GM13977 (cell line): ENCODE measurements at regions not wholly inside any gene's neighbourhood (a gene's known extent, or its start where the extent isn't known, plus 50 kb on each side); places are given as distances from the start of the nearest gene placed in this dataset.
"Not testable (repeated sequence)": the region's sequence is repeated elsewhere in the genome, so short reads cannot be mapped to it uniquely, and the experiment has no call there.

Source experiments
- DNase-seq: peaks from one replicate; pipeline ENCODE4 v3.0.0; 2012; ENCODE audit warnings: low spot score
- in situ Hi-C: fragments of 300-500 bp; cut with MboI; formaldehyde crosslinking; loops from one replicate; pipeline ENCODE4 v1.12.0; 2022; ENCODE audit warnings: low sequenced_read_pairs, low pct_unique_long_range_greater_than_20kb, mixed read lengths, inconsistent platforms; ENCODE audit not compliant: unreplicated experiment
- TF ChIP-seq, protein P1 (sequence below): IDR thresholded peaks from 2 replicates; pipeline ENCODE4 v1.5.1; 2012; ENCODE audit warnings: mild to moderate bottlenecking, control low read depth; ENCODE audit not compliant: insufficient read depth; ENCODE audit errors: extremely low read depth, missing control alignments

DNA sequence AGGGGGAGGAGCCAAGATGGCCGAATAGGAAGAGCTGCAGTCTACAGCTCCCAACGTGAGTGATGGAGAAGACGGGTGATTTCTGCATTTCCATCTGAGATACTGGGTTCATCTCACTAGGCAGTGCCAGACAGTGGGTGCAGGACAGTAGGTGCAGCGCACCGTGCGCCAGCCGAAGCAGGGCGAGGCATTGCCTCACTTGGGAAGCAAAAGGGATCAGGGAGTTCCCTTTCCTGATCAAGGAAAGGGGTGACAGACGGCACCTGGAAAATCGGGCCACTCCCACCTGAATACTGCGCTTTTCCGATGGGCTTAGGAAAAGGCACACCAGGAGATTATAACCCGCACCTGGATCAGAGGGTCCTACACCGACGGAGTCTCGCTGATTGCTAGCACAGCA lies 121.1 kb upstream of the SESTD1 start:
- DNase-seq, in situ Hi-C loops: not testable (repeated sequence)

- DNase-seq = no peak
- TF ChIP-seq, protein P1, sequence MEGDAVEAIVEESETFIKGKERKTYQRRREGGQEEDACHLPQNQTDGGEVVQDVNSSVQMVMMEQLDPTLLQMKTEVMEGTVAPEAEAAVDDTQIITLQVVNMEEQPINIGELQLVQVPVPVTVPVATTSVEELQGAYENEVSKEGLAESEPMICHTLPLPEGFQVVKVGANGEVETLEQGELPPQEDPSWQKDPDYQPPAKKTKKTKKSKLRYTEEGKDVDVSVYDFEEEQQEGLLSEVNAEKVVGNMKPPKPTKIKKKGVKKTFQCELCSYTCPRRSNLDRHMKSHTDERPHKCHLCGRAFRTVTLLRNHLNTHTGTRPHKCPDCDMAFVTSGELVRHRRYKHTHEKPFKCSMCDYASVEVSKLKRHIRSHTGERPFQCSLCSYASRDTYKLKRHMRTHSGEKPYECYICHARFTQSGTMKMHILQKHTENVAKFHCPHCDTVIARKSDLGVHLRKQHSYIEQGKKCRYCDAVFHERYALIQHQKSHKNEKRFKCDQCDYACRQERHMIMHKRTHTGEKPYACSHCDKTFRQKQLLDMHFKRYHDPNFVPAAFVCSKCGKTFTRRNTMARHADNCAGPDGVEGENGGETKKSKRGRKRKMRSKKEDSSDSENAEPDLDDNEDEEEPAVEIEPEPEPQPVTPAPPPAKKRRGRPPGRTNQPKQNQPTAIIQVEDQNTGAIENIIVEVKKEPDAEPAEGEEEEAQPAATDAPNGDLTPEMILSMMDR = no peak
- in situ Hi-C loops = no loop called here
Observed at GRCh38 chr2:179383975-179384374, 119.3 kb upstream of the SESTD1 start.

- in situ Hi-C loops = no loop called here
- no peak for DNase-seq
Observed at GRCh38 chr2:179377296-179377695, 112.7 kb upstream of the SESTD1 start.

DNA sequence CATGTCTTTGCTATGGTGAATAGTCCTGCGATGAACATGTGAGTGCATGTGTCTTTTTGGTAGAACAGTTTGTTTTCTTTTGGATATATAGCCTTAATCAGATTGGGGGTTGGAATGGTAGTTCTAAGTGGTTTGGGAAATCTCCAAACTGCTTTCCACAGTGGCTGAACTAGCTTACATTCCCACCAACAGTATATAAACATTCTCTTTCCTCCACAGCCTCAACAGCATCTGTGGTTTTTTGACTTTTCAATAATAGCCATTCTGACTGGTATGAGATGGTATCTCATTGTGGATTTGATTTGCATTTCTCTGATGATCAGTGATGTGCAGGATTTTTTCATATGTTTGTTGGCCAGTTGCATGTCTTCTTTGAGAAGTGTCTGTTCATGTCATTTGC lies 112.2 kb upstream of the SESTD1 start:
- in situ Hi-C loops = no loop called here
- DNase-seq = no peak
- TF ChIP-seq, protein P1 = no peak

More at GRCh38 chr2:179377296-179377695, 112.7 kb upstream of the SESTD1 start:
- TF ChIP-seq, protein P1 = no peak

GRCh38 chr2:179373816-179374215 lies 109.2 kb upstream of the SESTD1 start:
- no peak for DNase-seq
- TF ChIP-seq, protein P1 = no peak
- in situ Hi-C loops = no loop called here

- DNase-seq, in situ Hi-C loops: not testable (repeated sequence)
Observed at GRCh38 chr2:179365561-179365960, 100.9 kb upstream of the SESTD1 start.

DNA sequence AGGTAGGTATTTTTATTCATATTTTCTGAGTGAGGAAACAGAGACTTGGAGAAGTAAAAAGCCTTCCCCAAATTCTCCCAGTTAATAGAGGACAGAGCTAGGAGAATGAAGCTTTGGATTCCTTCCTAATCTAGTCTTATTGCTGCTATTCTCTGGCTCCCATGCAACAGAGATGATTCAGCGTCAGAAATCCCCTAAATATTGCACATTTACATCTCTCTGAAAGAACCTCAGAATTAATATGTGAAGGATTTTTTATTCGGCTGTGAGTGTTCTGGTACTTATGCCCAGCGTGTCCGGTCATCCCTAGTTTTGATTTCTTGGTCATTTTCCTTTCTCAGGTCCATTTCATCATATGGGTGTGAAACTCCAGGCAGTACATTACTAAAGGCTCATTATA lies 91.2 kb upstream of the SESTD1 start:
- TF ChIP-seq, protein P1 = no peak
- in situ Hi-C loops = no loop called here
- DNase-seq = no peak
